ENCODE measurements at regions not wholly inside any gene's neighbourhood (a gene's known extent, or its start where the extent isn't known, plus 50 kb on each side); places are given as distances from the start of the nearest gene placed in this dataset.
"Not testable (repeated sequence)": the region's sequence is repeated elsewhere in the genome, so short reads cannot be mapped to it uniquely, and the experiment has no call there.

GRCh38 chr18:75977081-75977480 lies 518.0 kb downstream of the ZNF516 start:
- Mint-ChIP-seq H3K9me3 (no peaks in the 10 kb centered on the region), H3K36me3 (ENCODE audit: low read depth) (no peaks in the 10 kb centered on the region), H3K27ac (no peak overlapping the region), H3K4me3 (no peak overlapping the region), H3K27me3 (no peaks in the 10 kb centered on the region), H3K4me1 (no peaks in the 10 kb centered on the region)
- no peak for DNase-seq
- POLR2A ChIA-PET: no interaction called here
- CTCF ChIA-PET: no interaction called here

- Mint-ChIP-seq H3K36me3 (ENCODE audit: low read depth) (no peaks in the 10 kb centered on the region), H3K4me3 (no peak overlapping the region), H3K27me3 (no peaks in the 10 kb centered on the region), H3K27ac (no peak overlapping the region), H3K4me1 (no peaks in the 10 kb centered on the region), H3K9me3 (no peaks in the 10 kb centered on the region)
- CTCF ChIA-PET: no interaction called here
- DNase-seq: no peak
- POLR2A ChIA-PET: no interaction called here
Observed at GRCh38 chr18:75970212-75970611, 524.8 kb downstream of the ZNF516 start.

DNA sequence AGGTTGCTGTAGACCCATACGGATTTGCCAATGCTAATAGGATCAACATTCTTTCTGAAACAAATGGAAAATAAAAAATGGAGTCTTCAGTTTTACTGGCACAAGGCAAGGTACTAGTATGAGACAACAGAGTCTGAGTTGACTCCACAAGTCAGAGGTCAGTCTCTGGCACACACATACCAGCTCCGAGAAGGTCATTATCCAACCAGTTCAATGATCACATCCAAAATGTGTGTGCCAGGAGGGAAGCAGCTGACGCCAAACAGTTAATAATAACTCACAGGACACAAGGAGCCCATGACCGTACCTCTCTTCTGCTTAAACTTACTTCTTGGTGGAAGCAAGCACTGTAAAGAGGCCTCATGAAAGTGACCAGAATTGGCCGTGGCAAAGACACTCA lies 528.6 kb downstream of the ZNF516 start:
- Mint-ChIP-seq H3K36me3 (ENCODE audit: low read depth) (no peaks in the 10 kb centered on the region), H3K4me1 (no peaks in the 10 kb centered on the region), H3K27me3 (peaks cover 1% of the 10 kb centered on the region), H3K4me3 (no peak overlapping the region), H3K9me3 (no peaks in the 10 kb centered on the region), H3K27ac (no peak overlapping the region)
- no peak for DNase-seq
- CTCF ChIA-PET: no interaction called here
- POLR2A ChIA-PET: no interaction called here

DNA sequence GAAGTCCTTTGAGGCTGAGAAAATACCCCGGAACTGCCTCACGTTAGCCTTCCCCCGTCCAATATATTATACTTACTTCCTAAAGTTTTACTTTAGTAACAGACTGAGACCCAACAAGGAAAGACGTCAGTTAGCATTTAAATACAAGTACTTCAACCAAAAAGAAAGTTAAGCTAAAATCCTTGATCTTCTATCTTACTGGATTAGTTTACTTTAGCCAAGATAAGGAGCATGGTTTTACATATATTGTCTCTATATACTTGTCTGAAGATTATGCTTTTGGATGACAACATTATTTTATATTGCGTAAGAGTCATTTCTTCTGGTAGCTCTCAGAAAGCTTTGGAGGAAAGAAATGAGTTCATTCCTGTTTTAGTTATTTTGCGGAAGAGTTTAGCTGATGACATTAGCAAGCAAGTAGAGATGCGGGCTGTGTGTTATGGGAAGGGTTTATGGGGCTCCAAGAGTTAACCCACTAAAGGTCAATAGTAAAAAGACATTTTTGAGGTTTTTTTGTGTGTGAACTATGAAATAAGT lies 532.9 kb downstream of the ZNF516 start:
- Mint-ChIP-seq H3K27me3 (peaks cover 1% of the 10 kb centered on the region), H3K4me1 (no peaks in the 10 kb centered on the region), H3K4me3 (no peak overlapping the region), H3K36me3 (ENCODE audit: low read depth) (no peaks in the 10 kb centered on the region), H3K27ac (no peak overlapping the region), H3K9me3 (no peaks in the 10 kb centered on the region)
- DNase-seq: no peak
- POLR2A ChIA-PET: no interaction called here
- CTCF ChIA-PET: no interaction called here

DNA sequence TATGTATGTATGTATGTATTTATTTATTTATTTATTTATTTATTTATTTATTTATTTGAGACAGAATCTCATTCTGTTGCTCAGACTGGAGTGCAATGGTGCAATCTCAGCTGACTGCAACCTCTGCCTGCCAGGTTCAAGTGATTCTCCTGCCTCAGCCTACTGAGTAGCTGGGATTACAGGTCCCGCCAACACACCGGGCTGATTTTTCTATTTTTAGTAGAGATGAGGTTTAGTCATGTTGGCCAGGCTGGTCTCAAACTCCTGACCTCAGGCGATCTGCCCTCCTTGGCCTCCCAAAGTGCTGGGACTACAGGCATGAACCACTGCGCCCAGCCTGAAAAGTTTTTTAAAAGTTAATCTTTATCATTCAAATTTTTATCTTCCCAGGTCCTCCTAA lies 532.9 kb upstream of the SMIM21 start:
- H3K9me3 Mint-ChIP-seq; CTCF ChIA-PET; DNase-seq; POLR2A ChIA-PET; H3K4me3 Mint-ChIP-seq; H3K27ac Mint-ChIP-seq; H3K4me1 Mint-ChIP-seq; H3K36me3 Mint-ChIP-seq (ENCODE audit: low read depth); H3K27me3 Mint-ChIP-seq: not testable (repeated sequence)

GRCh38 chr18:75959150-75959549 lies 531.6 kb upstream of the SMIM21 start:
- CTCF ChIA-PET: no interaction called here

DNA sequence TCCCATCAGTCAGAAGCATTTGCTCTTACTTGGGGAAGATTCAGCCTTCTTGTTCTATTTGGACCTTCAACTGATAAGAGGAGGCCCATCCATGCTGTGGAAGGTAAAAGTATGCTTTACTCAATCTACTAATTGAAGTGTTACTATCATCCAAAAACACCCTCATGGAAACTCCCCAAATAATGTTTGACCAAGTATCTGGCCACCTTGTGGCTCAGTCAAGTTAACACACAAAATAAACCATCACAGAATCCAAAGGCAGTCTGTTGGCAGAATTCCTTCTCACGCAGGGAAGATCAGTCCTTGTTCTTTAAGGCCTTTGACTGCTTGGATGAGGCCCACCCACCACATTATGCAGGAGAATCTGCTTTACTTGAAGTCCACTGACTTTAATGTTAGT lies 531.2 kb upstream of the SMIM21 start:
- ChIA-PET POLR2A (no interaction called here), CTCF (no interaction called here)
- no peaks in the 10 kb centered on the region for H3K36me3 Mint-ChIP-seq (ENCODE audit: low read depth)
- H3K9me3 Mint-ChIP-seq: no peaks in the 10 kb centered on the region
- H3K4me1 Mint-ChIP-seq: no peaks in the 10 kb centered on the region
- no peak overlapping the region for H3K27ac Mint-ChIP-seq
- peaks cover 1% of the 10 kb centered on the region for H3K27me3 Mint-ChIP-seq
- no peak for DNase-seq
- no peak overlapping the region for H3K4me3 Mint-ChIP-seq

More at GRCh38 chr18:75959150-75959549, 531.6 kb upstream of the SMIM21 start:
- no peaks in the 10 kb centered on the region for H3K36me3 Mint-ChIP-seq (ENCODE audit: low read depth)
- POLR2A ChIA-PET: no interaction called here
- no peak for DNase-seq
- no peak overlapping the region for H3K27ac Mint-ChIP-seq
- no peaks in the 10 kb centered on the region for H3K9me3 Mint-ChIP-seq
- H3K27me3 Mint-ChIP-seq: peaks cover 1% of the 10 kb centered on the region
- H3K4me3 Mint-ChIP-seq: no peak overlapping the region
- no peaks in the 10 kb centered on the region for H3K4me1 Mint-ChIP-seq

DNA sequence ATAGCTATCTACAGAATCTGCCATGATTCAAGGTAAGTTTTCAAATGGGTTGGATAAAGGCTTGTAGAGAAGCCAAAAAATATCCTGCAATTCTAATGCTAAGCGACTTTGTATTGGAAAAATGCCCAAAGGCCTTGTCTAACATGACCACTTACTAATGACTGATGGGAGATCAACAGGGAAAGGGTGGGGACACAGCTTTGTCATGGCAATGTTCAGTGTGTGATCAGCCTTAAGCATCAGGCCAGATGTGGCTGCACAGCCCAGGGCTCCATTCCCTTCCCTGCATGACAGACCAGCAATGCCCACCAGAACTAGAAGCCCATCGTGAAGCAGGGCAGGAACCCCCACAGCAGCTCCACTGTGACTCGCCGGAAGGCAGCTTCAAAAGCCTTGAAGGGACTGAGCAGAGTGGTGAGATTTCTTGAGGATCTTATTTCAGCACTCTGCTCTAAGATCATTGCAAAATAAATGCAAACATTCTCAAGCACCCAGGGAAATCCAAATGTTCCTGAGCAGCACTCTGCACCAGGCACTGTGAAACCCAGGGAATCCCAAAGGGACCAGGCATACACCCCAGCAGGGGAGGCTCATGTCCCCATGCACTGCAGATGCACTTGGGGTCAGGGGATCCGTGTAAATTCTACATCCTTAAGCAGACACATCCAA lies 517.9 kb upstream of the SMIM21 start:
- Mint-ChIP-seq H3K9me3 (peaks cover 10% of the 10 kb centered on the region), H3K27ac (no peak overlapping the region), H3K4me1 (no peaks in the 10 kb centered on the region), H3K27me3 (no peaks in the 10 kb centered on the region), H3K4me3 (no peak overlapping the region), H3K36me3 (ENCODE audit: low read depth) (no peaks in the 10 kb centered on the region)
- CTCF ChIA-PET: no interaction called here
- POLR2A ChIA-PET: no interaction called here
- no peak for DNase-seq

- POLR2A ChIA-PET: no interaction called here
- Mint-ChIP-seq H3K9me3 (no peaks in the 10 kb centered on the region), H3K4me1 (no peaks in the 10 kb centered on the region), H3K36me3 (ENCODE audit: low read depth) (no peaks in the 10 kb centered on the region), H3K27ac (no peak overlapping the region), H3K4me3 (no peak overlapping the region), H3K27me3 (no peaks in the 10 kb centered on the region)
- no peak for DNase-seq
- CTCF ChIA-PET: no interaction called here
Observed at GRCh38 chr18:75937306-75937705, 509.8 kb upstream of the SMIM21 start.

- Mint-ChIP-seq H3K27me3 (no peaks in the 10 kb centered on the region), H3K9me3 (no peaks in the 10 kb centered on the region), H3K4me3 (no peak overlapping the region), H3K4me1 (no peaks in the 10 kb centered on the region), H3K36me3 (ENCODE audit: low read depth) (no peaks in the 10 kb centered on the region), H3K27ac (no peak overlapping the region)
- ChIA-PET CTCF (no interaction called here), POLR2A (no interaction called here)
- no peak for DNase-seq
Observed at GRCh38 chr18:75936862-75937261, 509.4 kb upstream of the SMIM21 start.

DNA sequence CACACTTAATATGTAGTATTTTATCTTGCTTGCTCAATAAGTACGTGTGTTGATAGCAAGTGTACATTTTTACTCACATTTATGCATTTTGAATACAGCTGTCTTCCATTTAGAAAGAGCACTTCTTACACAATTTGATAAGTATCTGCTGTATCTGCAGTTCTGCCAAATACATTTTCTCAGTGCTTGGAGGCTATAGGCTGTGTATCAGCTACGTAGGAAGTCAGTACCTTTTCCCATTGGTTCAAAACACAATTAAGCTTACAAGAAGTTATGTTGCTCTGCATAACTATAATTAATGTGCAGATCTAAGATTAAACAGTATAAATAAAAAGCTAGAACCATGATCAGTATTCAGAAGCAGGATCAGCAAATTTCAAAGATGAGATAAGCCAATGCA lies 503.6 kb upstream of the SMIM21 start:
- ChIA-PET POLR2A (no interaction called here), CTCF (no interaction called here)
- no peaks in the 10 kb centered on the region for H3K4me1 Mint-ChIP-seq
- H3K9me3 Mint-ChIP-seq: no peaks in the 10 kb centered on the region
- no peak for DNase-seq
- no peak overlapping the region for H3K27ac Mint-ChIP-seq
- H3K4me3 Mint-ChIP-seq: no peak overlapping the region
- no peaks in the 10 kb centered on the region for H3K36me3 Mint-ChIP-seq (ENCODE audit: low read depth)
- H3K27me3 Mint-ChIP-seq: no peaks in the 10 kb centered on the region

GRCh38 chr18:75928706-75929105 lies 501.2 kb upstream of the SMIM21 start:
- no peaks in the 10 kb centered on the region for H3K36me3 Mint-ChIP-seq (ENCODE audit: low read depth)
- POLR2A ChIA-PET: no interaction called here
- H3K4me1 Mint-ChIP-seq: no peaks in the 10 kb centered on the region
- no peaks in the 10 kb centered on the region for H3K27me3 Mint-ChIP-seq
- no peak overlapping the region for H3K4me3 Mint-ChIP-seq
- H3K9me3 Mint-ChIP-seq: no peaks in the 10 kb centered on the region
- CTCF ChIA-PET: interaction anchor here (0.6 kb wide), 1 partner anchor 253 kb away, joined by 3 read pairs; no protein-coding TSS in a partner anchor
- no peak overlapping the region for H3K27ac Mint-ChIP-seq
- DNase-seq: no peak

DNA sequence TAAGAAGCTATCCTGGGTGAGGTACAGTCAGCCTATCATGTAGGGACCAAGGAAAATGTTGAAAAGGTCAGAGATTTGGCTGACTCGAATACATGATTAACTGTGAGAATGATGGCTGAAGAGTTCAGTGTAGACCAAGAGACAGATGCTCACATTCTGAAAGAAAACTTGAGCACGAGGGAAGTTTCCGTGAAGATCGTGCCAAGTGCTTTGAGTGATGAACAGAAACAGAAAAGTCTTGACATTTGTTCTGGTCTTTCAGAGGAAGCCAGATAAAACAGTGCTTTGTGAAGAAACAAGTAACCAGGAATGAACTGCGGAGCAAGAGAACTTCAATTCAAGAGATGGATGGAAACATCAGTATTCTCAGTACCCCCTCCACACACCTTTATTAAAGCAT lies 500.3 kb upstream of the SMIM21 start:
- CTCF ChIA-PET: no interaction called here
- H3K27me3 Mint-ChIP-seq: no peaks in the 10 kb centered on the region

DNA sequence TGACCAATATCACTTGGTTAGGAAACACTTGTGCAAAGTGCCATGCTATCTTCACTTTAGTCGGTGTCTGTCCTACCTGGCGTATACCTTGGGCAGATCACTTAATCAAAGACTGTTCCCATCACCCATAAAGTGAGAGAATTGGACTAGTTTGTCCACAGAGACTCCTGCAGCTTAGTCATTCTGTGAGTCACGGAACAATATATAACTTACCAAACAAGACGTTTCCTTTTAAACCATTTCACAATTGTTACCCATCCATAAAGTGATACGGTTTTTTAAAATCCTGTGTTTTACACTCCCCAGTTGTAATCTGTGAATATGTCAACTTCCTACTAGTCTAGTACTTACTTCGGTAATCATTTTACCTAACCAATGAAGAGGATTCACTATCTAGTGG lies 499.3 kb upstream of the SMIM21 start:
- Mint-ChIP-seq H3K4me3 (no peak overlapping the region), H3K27me3 (no peaks in the 10 kb centered on the region), H3K4me1 (no peaks in the 10 kb centered on the region), H3K9me3 (no peaks in the 10 kb centered on the region), H3K27ac (no peak overlapping the region), H3K36me3 (ENCODE audit: low read depth) (no peaks in the 10 kb centered on the region)
- DNase-seq: no peak
- ChIA-PET CTCF (no interaction called here), POLR2A (no interaction called here)

More for the DNA sequence above, 500.3 kb upstream of the SMIM21 start:
- Mint-ChIP-seq H3K9me3 (no peaks in the 10 kb centered on the region), H3K27ac (no peak overlapping the region), H3K4me1 (no peaks in the 10 kb centered on the region), H3K4me3 (no peak overlapping the region), H3K36me3 (ENCODE audit: low read depth) (no peaks in the 10 kb centered on the region)
- POLR2A ChIA-PET: no interaction called here
- DNase-seq: no peak
